ENCODE measurements at regions not wholly inside any gene's neighbourhood (a gene's known extent, or its start where the extent isn't known, plus 50 kb on each side); places are given as distances from the start of the nearest gene placed in this dataset.

DNA sequence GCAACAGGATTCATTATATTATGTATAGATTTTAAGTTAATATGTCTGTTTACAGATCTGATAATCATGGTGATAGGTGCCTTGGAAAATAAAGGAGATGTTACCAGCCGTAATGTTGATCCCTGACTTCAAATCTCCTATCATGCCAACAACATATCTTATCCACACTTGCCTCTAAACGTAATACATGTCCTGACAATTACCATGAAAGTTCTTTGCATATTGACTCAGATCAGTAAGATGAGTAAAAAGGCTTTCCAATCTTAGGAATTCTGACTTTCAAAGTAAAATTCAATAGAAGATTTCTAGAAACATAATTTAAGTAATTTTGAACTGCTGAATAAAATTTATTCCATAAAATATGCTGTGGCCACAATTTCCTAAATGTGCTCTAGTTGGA is 513.3 kb downstream of the ANKRD50 start:
- TF ChIP-seq ARNT (IDR thresholded peaks at IDR 0.05) (no peak), ELF4 (IDR thresholded peaks at IDR 0.05) (no peak), HDGF (IDR thresholded peaks at IDR 0.05; ENCODE audit: borderline replicate concordance) (no peak), FOXK2 (IDR thresholded peaks at IDR 0.05) (no peak), FOXM1 (IDR thresholded peaks at IDR 0.05; ENCODE audit: borderline replicate concordance) (no peak), FOXA1 (IDR thresholded peaks at IDR 0.05) (no peak), SUZ12 (IDR thresholded peaks at IDR 0.05) (no peak), ZNF384 (IDR thresholded peaks at IDR 0.05) (no peak), SP1 (IDR thresholded peaks at IDR 0.05) (no peak), TARDBP (IDR thresholded peaks at IDR 0.05) (no peak)
- TF ChIP-seq, protein P1, sequence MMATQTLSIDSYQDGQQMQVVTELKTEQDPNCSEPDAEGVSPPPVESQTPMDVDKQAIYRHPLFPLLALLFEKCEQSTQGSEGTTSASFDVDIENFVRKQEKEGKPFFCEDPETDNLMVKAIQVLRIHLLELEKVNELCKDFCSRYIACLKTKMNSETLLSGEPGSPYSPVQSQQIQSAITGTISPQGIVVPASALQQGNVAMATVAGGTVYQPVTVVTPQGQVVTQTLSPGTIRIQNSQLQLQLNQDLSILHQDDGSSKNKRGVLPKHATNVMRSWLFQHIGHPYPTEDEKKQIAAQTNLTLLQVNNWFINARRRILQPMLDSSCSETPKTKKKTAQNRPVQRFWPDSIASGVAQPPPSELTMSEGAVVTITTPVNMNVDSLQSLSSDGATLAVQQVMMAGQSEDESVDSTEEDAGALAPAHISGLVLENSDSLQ (IDR thresholded peaks at IDR 0.05), result no peak
